GM12801 (cell line): ENCODE measurements at regions not wholly inside any gene's neighbourhood (a gene's known extent, or its start where the extent isn't known, plus 50 kb on each side); places are given as distances from the start of the nearest gene placed in this dataset.

Source experiments
- CTCF ChIP-seq: IDR thresholded peaks from one replicate; pipeline ENCODE4 v1.5.1; 2011; ENCODE audit warnings: control low read depth; ENCODE audit not compliant: insufficient read length; ENCODE audit errors: extremely low read depth

GRCh38 chr3:27553886-27554540, 69.8 kb upstream of the SLC4A7 start:
- no peak for TF ChIP-seq CTCF

- TF ChIP-seq CTCF, result no peak
These were observed 60.9 kb upstream of the SLC4A7 start for GRCh38 chr3:27545061-27545460.

DNA sequence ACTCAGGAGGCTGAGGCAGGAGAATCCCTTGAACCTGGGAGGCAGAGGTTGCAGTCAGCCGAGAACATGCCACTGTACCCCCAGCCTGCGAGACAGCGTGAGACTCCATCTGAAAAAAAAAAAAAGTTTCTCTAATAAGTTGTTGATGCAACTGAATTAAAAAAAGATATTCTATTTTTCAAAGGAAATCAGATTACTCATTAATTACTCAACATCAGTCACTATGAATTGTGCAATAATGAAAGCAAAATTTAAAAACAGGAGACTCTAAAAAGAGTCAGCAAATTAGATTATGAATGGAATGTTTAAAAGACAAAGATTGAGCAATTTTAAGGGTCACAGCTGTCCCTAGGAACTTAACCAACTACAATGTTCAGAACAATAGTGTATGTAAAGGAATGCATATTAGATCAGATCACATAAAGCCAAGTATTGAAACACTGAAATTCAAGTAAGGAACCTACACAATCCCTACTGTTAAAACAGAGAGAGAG, 60.2 kb upstream of the SLC4A7 start:
- TF ChIP-seq CTCF, result no peak

GRCh38 chr3:27542476-27542875, 58.3 kb upstream of the SLC4A7 start:
- TF ChIP-seq CTCF, result no peak

- no peak for TF ChIP-seq CTCF
These were observed 56.0 kb upstream of the SLC4A7 start for GRCh38 chr3:27540231-27540630.

DNA sequence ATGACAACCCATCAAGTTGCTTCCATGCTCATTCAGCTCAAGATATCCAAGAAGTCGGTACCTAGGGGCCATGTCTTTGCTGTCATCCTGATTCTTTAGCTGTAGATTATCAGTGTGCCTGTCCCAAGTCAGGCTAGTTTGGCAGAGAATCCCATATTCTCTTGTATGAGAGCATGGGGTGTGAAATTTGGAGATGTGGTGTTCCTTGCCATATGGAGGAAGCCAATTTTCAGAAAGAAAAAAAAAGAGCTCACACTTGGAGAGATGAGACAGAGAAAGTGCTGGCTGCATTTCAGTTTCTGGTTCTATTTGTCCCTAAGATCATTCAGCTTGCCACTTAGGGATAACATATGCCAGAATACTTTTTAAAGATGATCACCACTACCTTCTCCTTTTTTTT, 52.3 kb upstream of the SLC4A7 start:
- no peak for TF ChIP-seq CTCF

GRCh38 chr3:27535809-27536392, 51.7 kb upstream of the SLC4A7 start:
- TF ChIP-seq CTCF, result no peak
